GM10266 (cell line): ENCODE measurements at regions not wholly inside any gene's neighbourhood (a gene's known extent, or its start where the extent isn't known, plus 50 kb on each side); places are given as distances from the start of the nearest gene placed in this dataset.

Experiments
- DNase-seq: peaks from one replicate; pipeline ENCODE4 v3.0.0; 2012; ENCODE audit errors: extremely low spot score
- TF ChIP-seq, protein P1 (sequence below): IDR thresholded peaks from 2 replicates; pipeline ENCODE4 v1.5.1; 2012; ENCODE audit warnings: mild to moderate bottlenecking, low read depth; ENCODE audit not compliant: control insufficient read depth, insufficient read depth; ENCODE audit errors: missing control alignments

DNA sequence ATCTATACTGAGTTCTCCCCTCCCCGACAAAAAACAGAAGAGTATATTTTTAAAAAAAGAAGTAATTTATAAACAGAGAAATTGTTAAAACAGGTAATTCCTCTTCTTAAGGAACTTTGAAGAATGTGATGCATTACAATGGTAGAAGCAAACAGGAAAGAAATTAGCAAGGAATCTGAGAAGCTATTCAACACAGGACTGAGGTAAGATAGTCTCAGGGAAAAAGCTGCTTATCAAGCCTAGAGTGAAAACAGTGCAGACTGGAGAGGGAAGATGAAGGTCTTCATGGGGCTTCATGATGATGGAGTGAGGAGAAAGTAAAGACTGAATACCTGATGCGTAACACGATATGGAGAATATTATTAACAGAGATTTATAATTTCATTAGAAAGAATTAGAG is 880.0 kb downstream of the SLC16A7 start:
- DNase-seq: no peak
- TF ChIP-seq, protein P1, sequence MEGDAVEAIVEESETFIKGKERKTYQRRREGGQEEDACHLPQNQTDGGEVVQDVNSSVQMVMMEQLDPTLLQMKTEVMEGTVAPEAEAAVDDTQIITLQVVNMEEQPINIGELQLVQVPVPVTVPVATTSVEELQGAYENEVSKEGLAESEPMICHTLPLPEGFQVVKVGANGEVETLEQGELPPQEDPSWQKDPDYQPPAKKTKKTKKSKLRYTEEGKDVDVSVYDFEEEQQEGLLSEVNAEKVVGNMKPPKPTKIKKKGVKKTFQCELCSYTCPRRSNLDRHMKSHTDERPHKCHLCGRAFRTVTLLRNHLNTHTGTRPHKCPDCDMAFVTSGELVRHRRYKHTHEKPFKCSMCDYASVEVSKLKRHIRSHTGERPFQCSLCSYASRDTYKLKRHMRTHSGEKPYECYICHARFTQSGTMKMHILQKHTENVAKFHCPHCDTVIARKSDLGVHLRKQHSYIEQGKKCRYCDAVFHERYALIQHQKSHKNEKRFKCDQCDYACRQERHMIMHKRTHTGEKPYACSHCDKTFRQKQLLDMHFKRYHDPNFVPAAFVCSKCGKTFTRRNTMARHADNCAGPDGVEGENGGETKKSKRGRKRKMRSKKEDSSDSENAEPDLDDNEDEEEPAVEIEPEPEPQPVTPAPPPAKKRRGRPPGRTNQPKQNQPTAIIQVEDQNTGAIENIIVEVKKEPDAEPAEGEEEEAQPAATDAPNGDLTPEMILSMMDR: no peak

DNA sequence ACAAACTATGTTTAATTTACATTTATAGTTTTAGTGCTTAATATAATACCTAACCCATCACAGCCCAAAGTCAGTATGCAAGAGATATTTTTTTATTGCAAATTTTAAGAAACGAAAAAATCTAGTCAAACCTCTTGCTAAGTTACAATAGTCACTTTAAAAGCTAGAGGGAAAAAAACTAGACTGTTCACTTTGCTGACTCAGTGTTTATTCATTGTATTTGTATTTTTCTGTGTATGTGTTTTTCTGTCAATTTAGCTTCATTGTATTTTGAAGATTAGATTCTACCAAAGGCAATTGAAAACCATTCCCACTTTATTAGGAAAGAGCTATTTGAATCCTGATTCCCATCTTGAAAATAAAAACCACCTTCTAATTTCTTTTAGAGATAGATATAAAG is 891.5 kb downstream of the SLC16A7 start:
- TF ChIP-seq, protein P1: no peak
- DNase-seq: no peak

DNA sequence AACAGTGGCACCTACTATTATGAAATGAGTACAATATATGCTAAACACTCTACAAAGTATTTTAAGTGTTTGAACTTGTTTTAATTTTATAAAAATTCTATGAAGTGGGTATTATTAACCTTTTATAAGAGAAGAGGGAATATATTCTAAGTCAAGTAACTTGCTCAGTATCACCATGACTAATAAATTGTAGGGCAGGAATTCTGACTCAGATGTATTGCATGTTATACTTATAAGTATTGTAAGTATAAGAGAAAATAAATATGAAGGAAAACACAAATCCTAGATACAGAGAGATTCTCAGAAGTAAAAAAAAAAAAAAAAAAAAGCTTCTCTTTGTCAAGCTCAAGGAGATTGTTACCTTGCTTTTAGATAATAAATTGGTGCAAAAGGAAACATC is 893.2 kb downstream of the SLC16A7 start:
- TF ChIP-seq, protein P1: no peak
- no peak for DNase-seq

DNA sequence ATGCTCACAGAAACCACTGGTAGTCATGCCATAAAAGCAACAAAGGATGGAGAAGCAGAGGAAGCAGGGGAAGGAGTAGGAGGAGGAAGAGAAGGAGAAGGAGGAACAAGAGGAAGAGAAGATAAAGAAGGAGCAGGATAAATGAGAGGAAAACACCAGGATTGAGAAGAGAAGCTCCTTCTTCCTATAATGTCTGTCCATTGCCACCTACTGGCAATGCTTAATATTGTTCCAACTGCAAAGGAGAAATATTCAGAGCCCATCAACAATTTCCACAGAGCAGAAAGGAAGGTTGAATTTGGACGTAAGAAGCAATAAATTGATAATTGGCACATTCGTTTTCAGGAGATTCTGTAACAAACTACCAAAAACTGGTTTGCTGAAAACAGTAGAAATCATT is 898.4 kb downstream of the SLC16A7 start:
- DNase-seq: peak; percentile 5
- TF ChIP-seq, protein P1: peak; percentile 38

DNA sequence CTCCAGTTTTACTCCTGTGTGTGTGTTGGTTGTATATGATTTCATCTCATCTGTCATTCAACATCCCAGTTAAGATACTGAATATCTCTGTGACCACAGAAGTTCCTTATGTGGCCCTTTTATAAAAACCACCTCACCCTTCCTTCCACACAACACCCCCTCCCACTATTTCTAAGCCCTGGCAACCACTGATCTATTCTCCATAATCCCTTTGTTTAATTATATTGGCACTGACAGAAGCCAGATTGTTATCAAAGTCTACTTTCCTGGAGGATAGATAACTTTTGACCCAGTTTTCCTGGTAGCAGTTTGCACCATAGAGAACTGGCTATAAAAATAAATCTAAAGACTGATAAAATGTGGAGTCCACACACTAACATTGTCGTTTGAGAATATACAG is 902.8 kb downstream of the SLC16A7 start:
- TF ChIP-seq, protein P1: no peak

DNA sequence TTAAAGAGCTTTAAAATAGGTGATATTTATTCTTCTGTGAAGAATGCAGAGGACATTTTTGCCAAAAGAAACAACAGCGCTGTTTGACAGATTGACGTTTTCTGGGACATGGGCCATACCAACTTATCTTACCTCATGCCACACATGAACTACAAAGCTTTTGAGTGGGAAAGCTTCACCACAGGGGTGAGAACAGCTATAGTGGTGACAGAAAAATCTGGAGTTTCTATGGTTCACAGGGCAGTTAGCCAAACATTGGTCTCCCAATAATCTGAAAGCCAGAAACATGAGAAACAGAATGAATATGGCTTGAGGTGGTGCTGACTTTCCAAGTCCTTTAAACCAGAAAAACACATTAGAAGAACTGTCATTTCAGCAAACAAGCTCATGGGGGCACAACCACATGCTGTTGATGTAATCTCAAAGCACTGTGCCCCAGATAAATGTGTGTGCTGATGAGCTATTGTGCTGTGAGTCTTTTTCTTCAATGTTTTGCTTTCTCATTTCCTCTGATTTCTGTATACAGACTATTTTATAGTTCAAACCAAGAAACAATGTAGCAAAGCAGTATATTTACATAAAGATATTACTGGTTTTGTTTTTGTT is 905.4 kb downstream of the SLC16A7 start:
- TF ChIP-seq, protein P1: no peak
- DNase-seq: no peak

More for the DNA sequence above, 902.8 kb downstream of the SLC16A7 start:
- no peak for DNase-seq

DNA sequence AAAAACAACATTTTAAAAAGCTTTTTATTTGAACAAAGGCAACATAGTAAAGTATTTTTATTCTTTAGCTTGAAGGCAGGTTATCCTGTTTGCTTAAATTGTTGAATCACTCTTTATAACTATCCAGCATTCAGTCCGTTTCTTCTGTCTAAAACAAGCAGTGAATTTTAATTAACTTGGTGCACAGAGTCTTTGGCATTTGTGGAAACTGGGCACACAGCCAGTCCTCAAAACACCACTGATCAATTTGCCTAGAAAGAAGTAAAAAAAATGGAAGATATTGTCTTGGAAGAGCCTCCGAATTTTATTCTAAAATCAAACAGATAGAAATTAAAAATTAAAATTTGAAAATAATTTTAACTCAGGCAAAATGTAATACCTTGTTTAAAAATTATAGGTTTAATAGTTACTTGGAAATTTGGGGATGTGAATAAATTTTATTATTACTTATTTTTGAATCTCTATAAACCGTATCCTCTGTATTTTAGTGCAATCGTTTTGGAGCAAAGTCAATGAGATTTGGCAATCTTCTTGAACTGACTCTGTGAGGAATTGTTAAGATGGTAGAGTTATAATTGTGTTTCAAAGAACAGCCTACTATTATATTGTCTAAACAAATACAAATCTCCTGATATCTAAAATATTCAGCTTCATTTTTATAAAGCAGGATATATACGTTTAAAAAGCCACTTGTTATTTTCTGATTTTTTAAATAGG is 927.0 kb downstream of the SLC16A7 start:
- no peak for DNase-seq
- TF ChIP-seq, protein P1: no peak
